Loucy (cell line): ENCODE measurements at regions not wholly inside any gene's neighbourhood (a gene's known extent, or its start where the extent isn't known, plus 50 kb on each side); places are given as distances from the start of the nearest gene placed in this dataset.

ENCODE experiments used
- H2AFZ ChIP-seq: fragments of 200-600 bp; sonication (generic); 2 replicates; pipeline ENCODE4 v1.6.0; 2016; ENCODE audit warnings: antibody characterized with exemption, mild to moderate bottlenecking, low read length, moderate library complexity
- H3F3A ChIP-seq: fragments of 200-600 bp; 2 replicates; pipeline ENCODE4 v1.6.0; 2016; ENCODE audit warnings: antibody characterized with exemption, low read depth, mild to moderate bottlenecking
- H3K27me3 ChIP-seq: fragments of 200-600 bp; sonication (generic); 2 replicates; pipeline ENCODE4 v1.6.1; 2014; ENCODE audit warnings: low read length, mild to moderate bottlenecking; ENCODE audit not compliant: insufficient read depth, poor library complexity, severe bottlenecking
- H3K36me3 ChIP-seq: fragments of 200-600 bp; sonication (generic); 2 replicates; pipeline ENCODE4 v1.6.1; 2016; ENCODE audit warnings: low read length; ENCODE audit not compliant: insufficient read depth
- H3K4me1 ChIP-seq: fragments of 200-600 bp; sonication (generic); 2 replicates; pipeline ENCODE4 v1.5.1; 2014; ENCODE audit warnings: low read length, mild to moderate bottlenecking; ENCODE audit not compliant: insufficient read depth, poor library complexity, severe bottlenecking
- H3K4me2 ChIP-seq: fragments of 200-600 bp; sonication (generic); 2 replicates; pipeline ENCODE4 v1.6.0; 2014; ENCODE audit warnings: antibody characterized with exemption, low read length, low read depth, mild to moderate bottlenecking; ENCODE audit not compliant: poor library complexity, severe bottlenecking
- H3K4me3 ChIP-seq: fragments of 200-600 bp; sonication (generic); 2 replicates; pipeline ENCODE4 v1.5.1; 2014; ENCODE audit warnings: low read length, mild to moderate bottlenecking, mixed read lengths; ENCODE audit not compliant: poor library complexity, severe bottlenecking
- H3K79me2 ChIP-seq: fragments of 200-600 bp; sonication (generic); 2 replicates; pipeline ENCODE4 v1.6.1; 2014; ENCODE audit warnings: low read length; ENCODE audit not compliant: insufficient read depth
- H3K9ac ChIP-seq: fragments of 200-600 bp; sonication (generic); 2 replicates; pipeline ENCODE4 v1.6.0; 2014; ENCODE audit warnings: mild to moderate bottlenecking, low read depth, low read length, moderate library complexity; ENCODE audit not compliant: poor library complexity, severe bottlenecking
- H3K9me2 ChIP-seq: fragments of 200-600 bp; sonication (generic); replicated peaks from 2 replicates; pipeline ENCODE4 v1.6.1; 2016; ENCODE audit warnings: low read depth, low read length, mixed read lengths
- H3K9me3 ChIP-seq: fragments of 200-600 bp; sonication (generic); 2 replicates; pipeline ENCODE4 v1.6.1; 2014; ENCODE audit warnings: mild to moderate bottlenecking, antibody characterized with exemption, low read length, low read depth; ENCODE audit not compliant: insufficient read depth
- H4K20me1 ChIP-seq: fragments of 200-600 bp; sonication (generic); 2 replicates; pipeline ENCODE4 v1.6.0; 2014; ENCODE audit warnings: antibody characterized with exemption, low read length, mild to moderate bottlenecking; ENCODE audit not compliant: insufficient read depth, poor library complexity, severe bottlenecking
- CTCF ChIP-seq: fragments of 200-600 bp; sonication (generic); conservative IDR thresholded peaks from 2 replicates; pipeline ENCODE4 v1.5.1; 2014; ENCODE audit warnings: mild to moderate bottlenecking, antibody characterized with exemption, low read length
- EZH2phosphoT487 ChIP-seq: fragments of 200-600 bp; IDR thresholded peaks from 2 replicates; pipeline ENCODE4 v1.6.1; 2018; ENCODE audit warnings: antibody characterized with exemption, mild to moderate bottlenecking, moderate library complexity, borderline replicate concordance

GRCh38 chr2:225173909-225174308 lies 131.6 kb upstream of the DOCK10 start:
- Histone ChIP-seq H4K20me1 (no peaks in the 10 kb centered on the region), H3K36me3 (no peaks in the 10 kb centered on the region), H2AFZ (no peak overlapping the region)

GRCh38 chr2:225171350-225171749 lies 129.1 kb upstream of the DOCK10 start:
- Histone ChIP-seq H3K4me3 (no peak overlapping the region), H3K36me3 (no peaks in the 10 kb centered on the region), H3K9ac (no peak overlapping the region), H3K27me3 (no peaks in the 10 kb centered on the region), H3K4me1 (no peaks in the 10 kb centered on the region), H3K4me2 (no peak overlapping the region), H2AFZ (no peak overlapping the region), H3K9me2 (no peaks in the 10 kb centered on the region), H3K79me2 (no peaks in the 10 kb centered on the region), H4K20me1 (no peaks in the 10 kb centered on the region), H3F3A (no peaks in the 10 kb centered on the region), H3K9me3 (no peaks in the 10 kb centered on the region)
- TF ChIP-seq CTCF (no peak), EZH2phosphoT487 (no peak)

More at GRCh38 chr2:225173909-225174308, 131.6 kb upstream of the DOCK10 start:
- Histone ChIP-seq H3K79me2 (no peaks in the 10 kb centered on the region), H3F3A (no peaks in the 10 kb centered on the region), H3K4me1 (no peaks in the 10 kb centered on the region), H3K9ac (no peak overlapping the region), H3K9me2 (no peaks in the 10 kb centered on the region), H3K4me3 (no peak overlapping the region), H3K9me3 (no peaks in the 10 kb centered on the region), H3K27me3 (no peaks in the 10 kb centered on the region), H3K4me2 (no peak overlapping the region)
- TF ChIP-seq EZH2phosphoT487, result no peak

- no peak overlapping the region for H2AFZ ChIP-seq
- H4K20me1 ChIP-seq, result no peaks in the 10 kb centered on the region
- no peak overlapping the region for H3K4me3 ChIP-seq
- no peak overlapping the region for H3K4me2 ChIP-seq
- no peak for TF ChIP-seq CTCF
- TF ChIP-seq EZH2phosphoT487, result no peak
- no peaks in the 10 kb centered on the region for H3K36me3 ChIP-seq
- H3K27me3 ChIP-seq, result no peaks in the 10 kb centered on the region
- no peaks in the 10 kb centered on the region for H3K4me1 ChIP-seq
- no peak overlapping the region for H3K9ac ChIP-seq
- H3K9me2 ChIP-seq, result no peaks in the 10 kb centered on the region
- H3F3A ChIP-seq, result no peaks in the 10 kb centered on the region
- no peaks in the 10 kb centered on the region for H3K9me3 ChIP-seq
- no peaks in the 10 kb centered on the region for H3K79me2 ChIP-seq
These were observed 127.9 kb upstream of the DOCK10 start for GRCh38 chr2:225170162-225170561.

GRCh38 chr2:225169396-225169795 lies 127.1 kb upstream of the DOCK10 start:
- TF ChIP-seq CTCF (no peak), EZH2phosphoT487 (no peak)

More at GRCh38 chr2:225169396-225169795, 127.1 kb upstream of the DOCK10 start:
- no peak overlapping the region for H3K4me3 ChIP-seq
- H3K9ac ChIP-seq, result no peak overlapping the region
- no peaks in the 10 kb centered on the region for H3K9me3 ChIP-seq
- no peaks in the 10 kb centered on the region for H3K79me2 ChIP-seq
- no peaks in the 10 kb centered on the region for H3F3A ChIP-seq
- H2AFZ ChIP-seq, result no peak overlapping the region
- H3K9me2 ChIP-seq, result no peaks in the 10 kb centered on the region
- H3K4me2 ChIP-seq, result no peak overlapping the region
- H3K27me3 ChIP-seq, result no peaks in the 10 kb centered on the region
- no peaks in the 10 kb centered on the region for H3K36me3 ChIP-seq
- H4K20me1 ChIP-seq, result no peaks in the 10 kb centered on the region
- no peaks in the 10 kb centered on the region for H3K4me1 ChIP-seq
